GM03348 (cell line): ENCODE measurements at regions not wholly inside any gene's neighbourhood (a gene's known extent, or its start where the extent isn't known, plus 50 kb on each side); places are given as distances from the start of the nearest gene placed in this dataset.
"Not testable (repeated sequence)": the region's sequence is repeated elsewhere in the genome, so short reads cannot be mapped to it uniquely, and the experiment has no call there.

ENCODE experiments used
- DNase-seq: peaks from one replicate; pipeline ENCODE4 v3.0.0; 2012; ENCODE audit warnings: low spot score

- no peak for DNase-seq
Measured at GRCh38 chr9:135381762-135382310, 97.7 kb upstream of the PPP1R26 start.

GRCh38 chr9:135384226-135384625 lies 95.4 kb upstream of the PPP1R26 start:
- DNase-seq, result no peak

- not testable (repeated sequence) for DNase-seq
Measured at GRCh38 chr9:135384815-135385405, 94.7 kb upstream of the PPP1R26 start.

- no peak for DNase-seq
Measured at GRCh38 chr9:135385793-135386192, 93.8 kb upstream of the PPP1R26 start.

GRCh38 chr9:135387976-135388375 lies 91.6 kb upstream of the PPP1R26 start:
- DNase-seq, result no peak

- DNase-seq, result no peak
Measured at GRCh38 chr9:135388530-135388929, 91.1 kb upstream of the PPP1R26 start.

GRCh38 chr9:135391759-135392158 lies 87.8 kb upstream of the PPP1R26 start:
- DNase-seq, result no peak

- no peak for DNase-seq
Measured at GRCh38 chr9:135392511-135392910, 87.1 kb upstream of the PPP1R26 start.

GRCh38 chr9:135394131-135394530 lies 85.5 kb upstream of the PPP1R26 start:
- DNase-seq, result no peak

GRCh38 chr9:135394699-135395645 lies 84.6 kb upstream of the PPP1R26 start:
- DNase-seq, result no peak

- DNase-seq, result no peak
Measured at GRCh38 chr9:135397142-135397541, 82.4 kb upstream of the PPP1R26 start.

GRCh38 chr9:135399000-135399649 lies 80.5 kb upstream of the PPP1R26 start:
- DNase-seq, result no peak

- DNase-seq, result no peak
Measured at GRCh38 chr9:135400496-135400895, 79.1 kb upstream of the PPP1R26 start.

GRCh38 chr9:135401218-135401617 lies 78.4 kb upstream of the PPP1R26 start:
- no peak for DNase-seq

GRCh38 chr9:135402048-135402738 lies 77.4 kb upstream of the PPP1R26 start:
- no peak for DNase-seq

- no peak for DNase-seq
Measured at GRCh38 chr9:135402739-135403695, 76.6 kb upstream of the PPP1R26 start.

- DNase-seq, result no peak
Measured at GRCh38 chr9:135403733-135404450, 75.7 kb upstream of the PPP1R26 start.

GRCh38 chr9:135404451-135405144 lies 75.0 kb upstream of the PPP1R26 start:
- DNase-seq, result no peak

- not testable (repeated sequence) for DNase-seq
Measured at GRCh38 chr9:135405145-135405464, 74.5 kb upstream of the PPP1R26 start.
